OCI-M2 (cell line): ENCODE measurements at regions not wholly inside any gene's neighbourhood (a gene's known extent, or its start where the extent isn't known, plus 50 kb on each side); places are given as distances from the start of the nearest gene placed in this dataset.
"Not testable (repeated sequence)": the region's sequence is repeated elsewhere in the genome, so short reads cannot be mapped to it uniquely, and the experiment has no call there.

Experiments
- DNase-seq: peaks from one replicate; lab custom pipeline; 2025; ENCODE audit not compliant: unreplicated experiment; lab: John Stamatoyannopoulos, UW

DNA sequence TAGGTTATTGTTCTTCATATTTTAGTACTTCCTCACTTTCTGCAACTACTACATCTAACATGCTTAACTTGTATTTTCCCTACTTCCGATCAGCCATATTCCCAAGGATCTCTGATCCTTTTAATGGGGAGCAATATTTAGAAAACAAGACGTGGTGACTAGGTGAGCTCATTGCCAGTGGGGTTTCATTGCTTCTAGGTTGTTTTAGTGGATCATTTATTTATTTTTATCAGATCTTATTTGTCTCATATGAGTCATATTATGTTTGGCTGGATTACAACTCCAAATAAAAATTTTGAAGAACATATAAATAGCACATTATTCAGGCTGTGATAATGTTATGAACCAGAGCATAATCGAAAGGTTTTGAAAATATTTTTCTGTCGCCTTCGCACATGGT lies 480.9 kb upstream of the TMEFF2 start:
- no peak for DNase-seq

DNA sequence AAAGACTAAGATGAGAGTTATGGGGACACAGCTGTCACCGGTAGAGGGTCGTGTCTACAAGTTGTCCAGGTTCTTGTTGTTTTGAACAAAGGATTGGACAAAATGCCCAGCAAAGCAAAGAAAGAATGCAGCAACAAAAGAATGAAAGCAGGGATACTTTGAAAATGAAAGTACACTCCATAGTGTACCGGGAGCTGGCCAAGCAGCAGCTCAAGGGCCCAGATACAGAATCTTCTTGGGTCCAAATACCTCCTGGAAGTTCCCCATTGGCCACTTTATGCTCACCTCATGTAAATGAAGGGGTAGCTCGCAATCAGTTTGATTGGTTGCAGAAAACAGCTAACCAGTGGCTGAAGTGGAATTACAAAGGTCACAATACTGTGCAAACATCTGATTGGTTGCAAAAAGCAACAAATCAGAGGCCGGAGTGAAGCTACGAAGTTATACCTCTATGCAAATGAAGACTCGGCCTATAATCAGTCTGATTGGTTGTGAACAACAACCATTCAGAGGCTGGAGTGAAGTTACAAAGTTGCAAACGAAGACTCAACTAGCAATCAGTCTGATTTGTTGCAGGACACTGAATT lies 474.9 kb upstream of the TMEFF2 start:
- no peak for DNase-seq

DNA sequence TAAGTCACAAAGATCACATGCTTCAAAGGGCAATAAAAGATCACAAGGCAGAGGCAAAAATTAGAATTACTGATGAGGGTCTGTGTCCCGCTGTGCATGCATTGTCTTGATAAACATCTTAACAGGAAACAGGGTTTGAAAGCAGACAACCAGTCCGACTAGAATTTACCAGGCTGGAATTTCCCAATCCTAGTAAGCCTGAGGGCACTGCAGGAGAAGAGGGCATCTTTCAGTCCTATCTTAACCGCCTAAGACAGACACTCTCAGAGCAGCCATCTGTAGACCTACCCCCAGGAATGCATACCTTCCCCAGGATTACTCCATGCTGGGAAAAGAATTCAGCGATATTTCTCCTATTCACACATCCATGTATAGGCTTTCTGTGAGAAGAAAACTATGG lies 465.8 kb upstream of the TMEFF2 start:
- DNase-seq, result not testable (repeated sequence)

DNA sequence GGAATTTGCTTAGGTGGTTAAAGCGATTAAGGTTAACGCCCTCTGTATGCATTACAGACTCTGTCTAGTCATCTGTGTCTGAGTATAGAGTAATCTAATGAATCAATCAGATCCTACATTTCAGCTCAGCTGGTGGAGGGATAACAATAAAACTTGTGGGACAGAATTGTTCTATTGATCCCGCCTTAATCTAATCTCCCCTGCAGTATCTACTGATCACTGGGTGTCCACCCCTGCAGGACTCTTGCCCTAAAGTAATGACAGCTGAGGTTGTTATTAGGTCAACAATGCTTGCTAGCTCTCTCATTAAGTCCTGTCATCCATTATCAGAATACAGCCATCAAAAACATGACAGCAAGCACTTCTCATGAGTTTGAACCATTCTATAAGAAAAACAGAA lies 462.6 kb upstream of the TMEFF2 start:
- DNase-seq, result no peak

DNA sequence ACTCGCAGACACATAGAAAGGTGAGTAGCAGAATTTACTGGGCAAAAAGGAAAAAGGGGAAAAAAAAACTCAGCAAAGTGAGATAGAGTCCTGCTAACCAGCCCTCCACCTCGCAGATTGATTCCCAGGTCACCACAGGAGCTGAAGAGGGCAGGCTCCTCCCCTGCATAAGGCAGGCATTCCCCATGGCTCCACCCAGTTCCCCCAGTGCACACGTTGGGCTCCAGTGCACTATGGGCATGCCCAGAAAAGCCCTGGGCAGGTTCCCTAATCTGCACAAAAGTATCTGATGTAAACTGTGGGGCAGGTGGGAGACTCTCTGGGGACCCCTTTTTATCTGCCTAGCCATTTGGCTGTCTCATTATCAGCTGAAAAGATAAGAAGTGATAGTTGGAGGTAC lies 461.2 kb upstream of the TMEFF2 start:
- no peak for DNase-seq

DNA sequence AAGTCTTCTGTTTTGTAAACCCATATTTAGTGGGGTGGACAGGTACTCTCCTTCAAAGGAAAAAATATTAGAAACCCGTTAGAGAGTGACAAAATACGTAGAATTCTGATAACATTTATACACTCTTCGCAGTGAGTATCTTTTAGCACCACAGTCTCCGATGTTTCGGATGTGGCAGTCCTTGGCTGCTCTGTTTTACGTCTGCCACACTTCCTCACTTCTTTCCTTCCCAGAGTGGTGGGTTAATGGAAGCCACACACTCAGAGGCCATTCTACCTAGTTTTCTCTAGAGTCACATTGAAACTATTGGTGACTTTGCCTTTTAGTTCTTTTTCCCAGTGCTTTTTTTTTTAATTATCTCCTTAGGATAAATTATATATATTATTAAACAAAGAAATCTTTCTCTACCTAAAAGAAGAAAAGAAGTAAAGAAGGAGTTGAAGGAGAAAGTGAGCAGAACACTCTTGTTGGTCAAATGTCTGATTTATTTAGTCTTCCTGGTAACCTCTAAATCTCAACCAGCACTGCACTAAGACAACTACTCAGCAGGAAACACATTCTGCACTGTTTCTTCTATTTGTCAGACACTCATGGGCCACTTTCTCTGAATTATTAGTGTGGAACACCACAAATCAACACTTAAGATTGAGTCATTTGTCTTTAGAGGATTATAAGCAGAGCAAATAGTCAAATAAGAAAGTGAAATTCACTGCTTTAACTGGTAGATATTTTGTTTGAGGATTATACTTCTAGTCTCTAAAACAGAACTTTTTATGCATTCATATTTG lies 451.3 kb upstream of the TMEFF2 start:
- DNase-seq, result no peak

DNA sequence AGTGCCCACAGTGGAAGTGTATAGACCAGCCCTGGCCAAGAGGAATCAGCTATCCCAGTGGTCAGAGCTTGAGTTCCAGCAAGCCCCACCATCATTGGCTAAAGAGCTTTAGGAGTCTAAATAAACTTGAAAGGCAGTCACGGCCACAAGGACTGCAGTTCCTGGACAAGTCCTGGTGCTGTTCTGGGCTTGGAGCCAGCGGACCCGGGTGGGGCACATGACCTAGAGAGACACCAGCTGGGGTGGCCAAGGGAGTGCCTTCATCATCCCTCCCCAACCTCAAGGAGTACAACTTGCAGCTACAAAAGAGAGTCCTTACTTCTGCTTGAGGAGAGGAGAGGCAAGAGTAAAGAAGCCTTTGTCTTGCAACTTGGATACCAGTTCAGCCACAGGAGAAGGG lies 439.8 kb upstream of the TMEFF2 start:
- no peak for DNase-seq

DNA sequence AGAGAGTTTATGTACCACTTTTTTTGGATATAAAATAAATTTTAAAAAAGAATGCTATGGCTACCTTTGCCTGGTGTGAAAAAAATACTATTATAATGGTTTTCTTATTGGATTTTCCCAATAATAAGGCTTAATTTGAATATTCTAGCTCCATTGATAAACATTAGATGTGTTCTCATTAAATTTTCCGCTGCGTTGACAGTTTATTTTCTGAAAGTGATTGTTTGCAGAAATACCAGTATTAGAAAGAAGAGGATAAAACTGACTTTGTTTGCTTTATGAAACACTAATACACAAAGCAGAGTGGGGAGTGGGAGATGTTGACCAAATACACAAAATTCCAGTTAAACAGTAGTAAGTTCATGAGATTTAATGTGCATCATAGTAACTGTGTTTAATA lies 433.3 kb upstream of the TMEFF2 start:
- DNase-seq, result no peak

DNA sequence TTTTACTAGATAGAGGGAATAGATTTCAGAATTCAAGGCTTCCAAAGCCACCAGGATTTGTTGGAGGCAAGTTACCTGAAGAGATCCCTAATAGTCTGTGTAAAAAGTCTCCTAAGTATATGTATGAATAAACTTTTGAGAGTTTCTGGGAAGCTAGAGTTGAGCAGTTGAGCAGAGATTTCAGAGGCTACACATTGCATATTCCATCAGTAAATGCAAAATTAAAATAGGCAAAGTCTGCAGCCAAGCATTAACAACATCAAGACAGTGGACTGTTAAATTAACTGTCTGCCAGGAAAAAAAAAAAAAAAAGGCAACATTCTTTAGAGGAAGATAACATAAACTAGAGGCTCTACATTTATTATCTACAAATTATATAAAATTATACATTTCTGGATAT lies 420.4 kb upstream of the TMEFF2 start:
- DNase-seq, result no peak

DNA sequence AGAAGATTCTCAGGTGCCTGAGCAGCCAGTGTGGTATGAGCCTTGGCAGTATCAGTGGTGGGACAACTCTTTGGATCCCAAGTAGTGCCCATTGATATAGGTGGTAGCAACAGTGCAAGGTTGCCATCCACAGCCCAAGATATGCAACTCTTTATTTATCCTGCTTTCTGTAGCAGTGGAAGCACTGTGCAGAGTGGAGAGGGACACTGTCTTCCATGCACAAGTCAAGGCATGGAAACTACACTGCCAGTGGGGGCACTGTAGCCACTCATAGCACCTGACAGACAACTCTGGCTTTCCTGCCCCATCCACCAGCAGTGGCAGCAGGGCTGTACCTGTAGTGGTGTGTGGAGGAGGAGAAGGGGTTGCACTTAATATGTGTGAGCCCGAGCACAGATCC lies 409.6 kb upstream of the TMEFF2 start:
- no peak for DNase-seq

DNA sequence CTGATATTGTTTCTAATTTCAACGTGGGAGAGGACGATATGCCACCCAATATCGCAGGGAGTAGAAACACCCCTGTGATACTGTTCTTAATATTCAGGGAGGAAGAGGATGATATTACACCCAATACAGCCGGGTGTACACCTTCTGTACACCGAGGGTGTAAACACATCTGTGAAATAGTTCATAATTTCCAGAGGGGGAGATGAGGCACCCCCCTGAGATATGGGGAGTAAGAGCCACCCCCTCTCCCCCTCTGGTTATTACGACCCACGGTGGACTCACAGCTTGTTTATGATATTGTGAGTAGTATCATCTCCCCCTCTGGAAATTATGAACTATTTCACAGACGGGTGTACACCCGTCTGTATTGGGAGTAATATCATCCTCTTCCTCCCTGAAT lies 403.9 kb upstream of the TMEFF2 start:
- not testable (repeated sequence) for DNase-seq

DNA sequence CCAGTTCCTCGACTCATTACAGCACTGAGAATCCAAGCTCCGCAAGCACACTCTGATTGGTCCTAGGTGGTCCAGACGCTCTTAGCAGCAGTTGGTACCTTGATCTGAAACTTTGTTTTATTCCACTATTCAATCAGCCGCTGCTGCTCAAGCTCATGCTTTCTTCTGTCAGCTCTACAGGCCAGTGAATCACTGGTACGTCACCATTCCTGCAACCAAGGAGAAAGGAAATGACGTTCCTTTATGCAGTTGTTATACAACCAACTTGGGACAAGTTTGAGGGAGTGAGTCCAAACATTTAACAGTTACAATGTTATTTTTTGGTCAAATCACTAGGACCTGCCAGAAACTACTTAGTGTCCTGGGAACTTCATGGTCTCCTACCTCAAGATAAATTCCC lies 398.8 kb upstream of the TMEFF2 start:
- no peak for DNase-seq

DNA sequence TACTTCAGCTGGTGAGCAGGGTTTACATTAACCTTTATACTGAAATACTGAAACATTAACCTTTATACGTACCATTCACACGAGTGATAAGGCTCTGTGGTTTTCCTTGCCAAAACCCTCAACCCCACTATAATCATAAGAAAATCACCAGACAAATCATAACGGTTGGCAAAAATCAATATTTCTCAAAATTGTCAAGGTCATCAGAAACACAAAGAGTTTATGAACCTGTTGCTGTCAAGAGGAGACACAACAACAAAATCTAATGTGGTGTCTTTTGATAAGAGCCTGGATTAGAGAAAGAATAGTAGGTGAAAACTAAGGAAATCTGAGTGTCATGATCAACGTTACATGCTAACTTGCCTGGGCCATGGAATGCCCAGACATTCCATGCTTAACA lies 396.9 kb upstream of the TMEFF2 start:
- no peak for DNase-seq

DNA sequence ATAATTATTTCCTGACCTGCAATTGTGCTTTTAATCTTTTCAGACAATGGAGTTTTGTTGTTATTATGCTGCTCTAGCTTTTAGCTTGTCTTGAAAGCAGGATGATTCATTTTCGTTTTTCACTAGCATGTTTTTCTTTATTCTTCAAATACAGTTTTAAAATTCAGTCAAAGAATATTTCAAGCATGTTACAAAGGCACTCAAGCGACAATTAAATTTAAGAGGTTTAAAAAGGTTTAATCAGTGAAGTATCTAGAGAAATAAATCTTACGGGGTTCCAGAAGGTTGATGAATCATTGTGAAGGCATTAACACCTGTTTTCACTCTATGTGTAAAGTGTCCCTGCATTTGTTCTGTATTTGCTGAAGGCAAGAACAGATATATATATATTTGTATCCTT lies 390.7 kb upstream of the TMEFF2 start:
- DNase-seq, result no peak

DNA sequence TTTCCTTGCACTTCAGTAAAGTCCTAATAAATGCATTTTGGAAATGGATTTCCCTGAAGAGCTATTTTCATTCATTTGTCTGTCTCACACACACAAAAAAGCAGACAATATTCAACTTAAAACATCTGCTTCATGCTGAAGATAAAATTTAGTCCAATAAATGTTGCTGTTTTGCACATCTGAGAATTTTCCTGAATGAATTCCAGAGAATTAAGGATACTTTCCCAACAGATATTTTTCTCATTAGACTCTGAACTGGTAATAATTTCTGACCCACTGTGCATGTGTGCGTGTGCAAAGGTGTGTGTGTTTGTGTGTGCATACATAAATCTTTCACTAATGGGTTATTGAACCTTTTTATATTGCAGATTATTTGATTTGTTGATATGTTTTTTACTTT lies 390.2 kb upstream of the TMEFF2 start:
- no peak for DNase-seq

DNA sequence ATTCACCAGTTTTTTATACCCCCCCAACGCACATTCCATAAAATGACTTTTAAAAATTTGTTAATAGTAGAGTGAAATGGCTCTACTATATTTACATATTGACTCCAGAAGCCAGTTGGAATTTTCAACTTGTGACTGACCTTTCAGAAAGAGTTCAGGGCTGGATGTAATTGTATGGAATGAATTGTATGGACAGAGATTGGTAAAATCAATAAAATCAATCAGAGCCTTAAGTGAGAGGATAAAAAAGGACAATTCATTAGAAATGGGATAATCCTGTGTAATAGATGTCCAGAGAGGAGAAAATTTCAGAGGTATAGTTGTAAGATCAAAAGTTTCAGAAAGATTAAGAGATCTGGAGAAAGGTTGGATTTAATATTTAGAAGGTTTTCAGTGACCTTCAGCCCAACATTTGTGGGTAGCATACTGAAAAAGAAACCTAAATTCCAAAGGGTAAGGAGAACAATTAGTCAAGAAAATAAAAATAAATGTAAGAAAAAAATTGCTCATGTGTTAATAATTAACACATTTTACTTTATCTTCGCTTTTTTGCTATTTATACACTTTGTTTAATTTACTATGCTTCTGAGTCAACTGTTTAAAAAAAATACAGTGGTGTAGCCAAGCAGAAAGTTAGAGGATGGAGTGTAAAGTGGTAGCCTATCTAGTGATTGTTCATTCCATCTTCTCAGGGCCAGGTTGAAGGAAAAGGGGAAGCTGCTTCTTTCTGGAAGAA lies 385.4 kb upstream of the TMEFF2 start:
- no peak for DNase-seq

DNA sequence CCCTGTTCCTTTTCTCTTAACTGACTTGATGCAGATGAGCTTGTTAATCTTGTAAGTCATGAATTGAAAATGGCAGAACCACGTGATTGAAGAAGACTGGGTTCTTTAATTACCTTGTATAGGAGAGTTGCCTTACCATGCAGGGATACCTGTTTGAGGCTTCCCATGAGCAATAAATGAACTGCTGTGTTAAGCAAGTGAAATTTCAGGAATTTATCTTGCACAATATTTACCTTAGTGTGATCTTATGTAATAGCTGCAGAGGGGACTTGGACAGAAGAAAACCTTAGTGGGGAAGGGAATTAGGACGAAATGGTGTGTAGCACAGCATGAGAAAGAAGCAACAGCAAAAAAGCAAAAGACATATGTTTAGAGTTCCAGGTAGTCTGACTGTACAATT lies 384.0 kb upstream of the TMEFF2 start:
- DNase-seq, result no peak

DNA sequence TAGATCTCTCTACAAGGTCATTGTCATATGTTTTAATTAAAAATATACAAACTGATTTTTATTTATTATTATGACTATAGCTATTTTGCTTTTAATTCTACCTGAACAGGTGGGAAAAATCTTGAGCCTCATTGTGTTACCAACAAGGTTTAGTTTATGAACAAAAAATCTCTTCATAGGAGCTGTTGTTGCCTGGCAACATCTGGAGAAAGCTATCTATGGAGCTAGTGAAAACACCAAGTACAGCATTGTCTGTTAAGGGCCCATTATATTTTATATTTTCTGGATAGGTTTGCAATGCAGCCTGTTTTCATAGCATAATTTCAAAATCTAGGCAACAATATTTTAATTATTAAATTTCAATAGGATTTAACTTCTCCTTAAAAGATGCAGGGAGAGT lies 383.0 kb upstream of the TMEFF2 start:
- no peak for DNase-seq

DNA sequence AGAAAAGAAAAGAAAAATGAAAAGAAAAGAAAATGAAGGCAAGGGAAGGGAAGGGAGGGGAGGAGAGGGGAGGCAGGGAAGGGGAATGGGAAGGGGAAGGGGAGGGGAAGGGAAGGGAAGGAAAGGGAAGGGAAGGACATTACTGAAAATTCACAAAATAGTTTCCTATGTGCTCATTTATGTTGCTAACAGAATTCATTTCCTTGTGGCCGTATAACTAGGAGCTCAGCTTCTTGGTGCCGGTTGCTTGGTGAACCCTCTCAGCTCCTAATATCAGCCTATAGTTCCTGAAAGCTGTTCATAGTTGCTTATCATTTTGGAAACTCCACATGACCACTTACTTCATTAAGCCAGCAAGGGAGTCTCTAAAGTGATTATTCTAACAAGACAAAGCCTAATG lies 379.8 kb upstream of the TMEFF2 start:
- DNase-seq, result no peak

DNA sequence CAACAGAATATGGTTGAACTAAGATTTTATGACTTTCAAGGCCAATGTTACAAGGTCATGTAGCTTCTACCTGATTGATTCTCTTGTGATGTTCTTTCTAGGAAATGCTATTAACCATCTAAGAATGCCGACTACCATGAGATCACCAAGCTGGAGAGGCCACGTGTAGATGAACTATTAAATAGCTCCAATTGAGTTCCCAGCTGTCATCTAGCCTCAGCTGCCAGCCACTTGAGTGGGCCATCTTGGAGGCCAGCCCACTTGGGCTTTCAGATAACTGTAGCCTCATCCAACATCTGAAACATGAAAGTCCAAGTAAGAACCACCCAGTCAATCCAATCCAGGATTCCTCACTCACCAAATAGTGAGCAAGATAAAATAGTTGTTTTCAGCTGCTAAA lies 376.9 kb upstream of the TMEFF2 start:
- no peak for DNase-seq

DNA sequence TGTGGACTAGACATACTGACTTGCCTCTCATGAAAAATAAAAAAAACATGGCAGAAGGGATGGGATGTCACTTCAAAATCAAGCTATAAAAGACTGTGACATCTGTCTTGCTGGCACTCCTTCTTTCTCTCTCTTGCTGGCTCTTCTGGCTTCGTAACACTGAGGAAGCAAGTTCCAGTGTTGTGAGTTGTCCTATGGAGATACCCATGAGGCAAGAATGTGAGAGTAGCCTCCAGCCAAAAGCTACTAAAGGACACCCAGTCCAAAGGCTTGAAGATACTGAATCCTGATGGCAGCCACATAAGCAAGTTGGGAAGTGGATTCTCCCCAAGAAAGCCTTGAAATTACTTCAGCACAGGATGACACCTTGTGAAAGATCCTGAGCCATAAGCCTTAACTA lies 376.1 kb upstream of the TMEFF2 start:
- no peak for DNase-seq

DNA sequence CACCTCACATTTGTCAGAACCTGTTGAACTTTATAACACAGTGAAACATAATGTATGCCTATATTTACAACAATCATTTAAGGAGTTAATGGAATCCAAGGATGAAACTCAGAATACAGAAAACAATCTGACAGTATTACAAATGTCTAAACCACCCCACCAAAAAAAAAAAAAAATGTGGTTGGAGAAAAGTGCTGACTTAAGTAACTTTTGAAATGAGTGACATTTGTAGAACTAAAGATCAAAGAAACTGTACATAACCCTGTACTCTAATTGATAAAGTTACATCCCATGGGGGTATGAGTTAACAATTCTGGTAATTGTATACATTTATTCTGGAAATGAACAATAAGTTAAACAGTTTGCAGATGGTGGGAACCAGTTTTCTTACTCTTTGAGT lies 372.1 kb upstream of the TMEFF2 start:
- no peak for DNase-seq
